KG1 (cell line): ENCODE measurements at regions not wholly inside any gene's neighbourhood (a gene's known extent, or its start where the extent isn't known, plus 50 kb on each side); places are given as distances from the start of the nearest gene placed in this dataset.
"Not testable (repeated sequence)": the region's sequence is repeated elsewhere in the genome, so short reads cannot be mapped to it uniquely, and the experiment has no call there.

Experiments
- DNase-seq: peaks from one replicate; lab custom pipeline; 2025; lab: John Stamatoyannopoulos, UW

DNA sequence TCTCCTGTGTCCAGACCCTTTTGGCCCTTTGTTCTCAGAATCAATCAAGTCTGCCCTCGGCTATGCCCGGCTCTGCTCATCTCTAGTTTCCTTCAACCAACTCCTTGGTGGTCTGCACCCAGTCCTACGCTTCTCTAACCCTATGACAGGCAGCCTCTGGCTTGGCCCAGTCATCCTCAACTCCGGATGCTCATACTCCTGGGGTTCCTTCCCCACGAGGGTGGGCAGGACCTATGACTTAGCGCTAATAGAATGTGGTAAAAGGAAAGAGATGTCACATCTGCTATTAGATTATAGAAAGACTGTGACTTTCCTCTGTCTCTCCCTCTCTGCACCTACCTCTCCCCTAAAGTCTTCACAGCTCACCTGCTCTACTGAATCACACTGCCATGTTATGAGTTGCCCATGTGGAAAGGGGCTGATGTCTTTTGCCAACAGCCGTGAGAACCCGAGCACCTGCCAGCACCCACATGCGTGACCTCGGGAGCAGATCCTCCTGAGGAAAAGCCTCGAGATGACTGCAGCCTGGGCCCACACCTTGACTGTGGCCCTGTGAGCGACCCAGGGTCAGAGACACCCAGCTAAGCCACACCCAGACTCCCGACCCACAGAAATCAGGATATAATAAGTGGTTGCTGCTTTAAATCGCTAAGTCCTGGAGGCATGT lies 334.9 kb downstream of the GADD45G start:
- DNase-seq: no peak

DNA sequence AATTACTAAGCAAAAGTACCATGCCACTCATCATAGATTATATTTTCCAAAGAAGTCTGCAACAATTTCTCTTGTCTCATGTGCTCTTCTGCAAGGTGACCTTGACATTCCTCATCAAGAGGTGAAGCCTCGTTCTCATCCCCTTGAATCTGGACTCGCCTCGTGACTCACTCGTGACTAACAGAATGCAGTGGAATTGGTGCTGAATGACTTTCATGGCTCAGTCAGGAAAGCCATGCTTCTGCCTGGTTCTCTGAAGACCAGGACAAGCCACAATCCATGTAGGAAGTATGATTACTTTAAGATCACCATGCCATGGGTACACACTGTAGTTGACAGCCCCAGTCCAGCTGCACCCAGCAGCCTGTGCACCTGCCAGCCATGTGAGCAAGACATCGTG lies 335.8 kb downstream of the GADD45G start:
- DNase-seq: no peak

DNA sequence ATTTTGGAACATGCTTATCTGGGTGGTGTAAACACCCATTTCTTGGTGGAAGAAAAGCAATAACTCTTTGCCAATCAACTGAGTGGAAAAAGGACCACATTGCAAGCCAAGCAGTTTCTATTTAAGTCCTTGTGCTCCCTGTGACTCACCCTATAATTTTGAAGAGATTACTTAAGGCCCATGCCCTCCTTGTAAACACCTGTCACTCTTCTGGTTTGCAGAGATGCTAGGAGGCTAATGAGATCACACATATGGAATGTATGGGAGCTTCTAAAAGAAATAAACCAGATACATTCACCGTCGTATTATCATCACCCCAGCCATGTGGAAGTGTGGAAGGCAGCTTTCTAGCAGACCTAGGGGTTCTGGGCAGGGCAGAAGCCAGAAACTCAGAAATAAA lies 337.1 kb downstream of the GADD45G start:
- no peak for DNase-seq

DNA sequence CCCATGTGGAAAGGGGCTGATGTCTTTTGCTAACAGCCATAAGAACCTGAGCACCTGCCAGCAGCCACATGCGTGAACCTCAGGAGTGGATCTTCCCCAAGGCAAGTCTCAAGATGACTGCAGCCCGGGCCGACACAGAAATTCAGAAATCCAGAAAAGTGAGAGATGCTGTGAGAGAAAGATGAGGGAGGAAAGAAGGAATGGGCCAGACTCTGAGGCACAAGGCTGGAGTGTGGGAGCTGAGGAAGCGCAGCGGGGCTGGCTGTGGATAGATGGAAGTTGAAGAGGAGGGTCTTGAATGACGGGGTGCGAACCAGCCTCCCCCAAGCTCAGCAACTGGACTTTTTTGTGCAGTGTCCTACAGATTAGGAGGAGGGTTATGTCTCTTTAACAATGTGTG lies 337.8 kb downstream of the GADD45G start:
- no peak for DNase-seq

DNA sequence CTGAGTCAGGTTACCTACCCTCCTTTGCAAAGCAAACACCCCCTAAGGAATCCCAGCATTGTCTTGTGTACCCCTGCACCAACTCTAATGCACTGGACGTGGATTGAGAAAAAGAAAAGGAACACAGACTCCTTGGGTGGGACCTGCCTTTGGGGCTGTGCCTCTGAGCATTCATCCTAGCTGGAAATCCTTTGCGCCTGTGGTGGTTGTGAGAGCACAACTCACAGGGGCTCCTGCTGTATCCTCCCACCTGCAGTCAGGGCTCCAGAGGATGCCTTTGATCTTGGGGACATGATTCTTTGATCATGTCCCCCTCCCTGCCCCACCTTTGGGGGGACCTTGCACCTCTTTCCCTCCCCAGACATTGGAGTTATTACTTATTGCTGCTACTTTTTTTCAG lies 338.5 kb downstream of the GADD45G start:
- DNase-seq: no peak

DNA sequence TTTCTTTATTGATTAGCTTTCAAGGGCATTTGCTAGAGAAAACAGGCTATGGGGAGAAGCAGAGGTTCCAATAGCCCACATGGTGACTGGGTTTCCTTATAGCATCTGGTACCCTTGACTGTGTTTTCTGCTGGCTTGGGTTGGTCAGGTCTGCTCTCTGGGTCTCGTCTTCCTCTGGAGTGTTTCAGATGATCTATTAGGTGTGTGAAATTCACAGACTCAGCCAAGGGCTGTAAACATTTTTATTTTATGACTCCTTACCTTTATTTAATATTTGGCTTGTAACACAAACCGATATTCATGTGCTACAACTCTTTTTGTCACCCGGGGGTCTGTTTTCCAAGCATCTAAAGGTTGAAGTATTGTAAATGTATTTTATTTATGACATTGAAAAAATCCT lies 338.9 kb downstream of the GADD45G start:
- DNase-seq: no peak

DNA sequence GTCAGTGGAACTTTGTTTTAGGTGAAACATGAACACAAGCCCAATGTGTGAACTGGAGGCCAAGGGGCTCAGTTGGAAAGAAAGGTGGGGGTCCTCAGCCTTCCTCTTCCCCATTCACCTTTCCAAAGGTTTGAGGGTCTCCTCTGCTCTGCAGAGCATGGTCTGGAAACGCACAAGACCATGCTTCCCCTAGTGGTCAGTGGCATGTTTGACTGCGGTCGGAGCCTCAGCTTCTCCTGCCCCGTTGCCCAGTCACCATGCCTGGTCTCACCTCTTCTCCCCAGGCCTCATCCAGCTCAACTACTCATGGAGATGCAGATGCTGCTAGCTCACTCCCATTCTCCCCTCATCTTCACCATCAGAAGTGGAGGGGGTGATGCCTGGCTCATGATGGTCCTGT lies 340.3 kb downstream of the GADD45G start:
- no peak for DNase-seq

DNA sequence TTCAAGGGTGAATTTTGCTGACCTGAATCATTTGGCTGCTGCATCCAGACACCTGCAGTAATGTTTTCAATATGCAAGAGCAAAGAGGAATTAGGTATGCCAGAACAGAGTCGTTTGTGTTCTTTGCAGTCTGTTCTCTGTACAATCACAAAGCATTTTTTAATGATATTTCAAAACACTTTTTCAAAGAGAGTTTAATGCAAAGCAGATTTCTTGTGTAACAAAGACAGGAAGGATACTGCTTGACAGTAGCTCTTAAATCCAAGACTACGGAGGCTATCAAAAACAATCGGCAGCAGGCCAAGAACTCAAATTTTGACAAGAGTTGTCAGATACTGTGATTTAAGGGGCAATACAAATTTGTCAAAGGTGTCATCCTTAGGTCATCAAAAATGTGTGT lies 341.9 kb downstream of the GADD45G start:
- no peak for DNase-seq

DNA sequence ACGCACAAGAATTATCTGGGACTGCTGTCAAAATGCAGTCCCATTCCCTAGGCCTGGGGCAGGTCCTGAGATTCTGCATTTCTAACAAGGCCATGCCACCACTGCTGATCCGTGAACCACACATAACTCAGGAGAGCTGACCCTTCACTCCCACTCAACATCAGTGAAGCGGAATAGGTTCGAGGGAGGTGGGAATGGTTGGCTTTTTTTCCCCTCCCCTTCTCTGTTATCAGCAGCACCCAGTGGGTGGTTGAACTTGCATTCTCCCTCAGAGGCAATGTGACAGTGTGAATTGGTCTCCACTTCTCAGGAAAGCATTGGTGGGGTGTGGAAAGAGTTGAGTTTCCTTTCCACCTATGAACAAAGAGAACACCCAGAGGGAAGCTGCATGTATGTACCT lies 344.3 kb downstream of the GADD45G start:
- no peak for DNase-seq

DNA sequence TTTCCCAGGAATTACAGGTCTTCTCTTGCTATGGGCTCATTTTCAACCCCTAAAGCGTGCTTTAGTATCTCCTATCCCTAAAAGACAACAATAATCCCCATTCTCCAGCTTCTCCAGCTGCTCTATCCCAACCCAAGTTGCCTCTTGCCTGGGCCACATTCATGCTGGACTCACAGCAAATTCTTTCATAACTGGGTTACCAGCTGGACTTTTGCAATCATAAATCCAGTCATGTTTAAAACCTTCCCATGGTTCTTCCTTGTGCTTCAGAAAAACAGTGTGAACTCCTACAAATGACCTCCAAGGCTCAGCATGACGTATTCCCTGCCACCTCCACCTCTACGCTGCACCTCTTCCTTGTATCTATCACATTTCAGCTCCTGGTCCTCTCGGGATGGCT lies 346.9 kb downstream of the GADD45G start:
- no peak for DNase-seq

DNA sequence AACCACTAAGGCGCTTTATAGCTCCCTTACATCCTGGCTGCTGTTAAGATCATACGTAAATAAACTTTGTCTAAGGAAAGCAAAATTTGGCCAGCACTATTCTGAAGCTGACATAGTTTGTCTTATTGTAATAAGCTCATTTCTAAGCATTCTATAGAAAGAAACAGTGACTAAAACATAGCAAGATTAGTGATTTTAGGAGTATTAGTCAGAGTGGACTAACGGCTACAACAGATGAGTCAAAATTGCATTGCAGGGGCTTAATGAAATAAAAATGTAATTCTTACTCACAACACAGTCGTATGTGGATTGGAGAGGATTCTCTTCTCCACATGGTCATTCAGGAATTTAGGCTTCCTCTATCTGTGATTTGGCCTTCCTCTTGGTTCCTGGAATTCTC lies 347.6 kb downstream of the GADD45G start:
- no peak for DNase-seq

DNA sequence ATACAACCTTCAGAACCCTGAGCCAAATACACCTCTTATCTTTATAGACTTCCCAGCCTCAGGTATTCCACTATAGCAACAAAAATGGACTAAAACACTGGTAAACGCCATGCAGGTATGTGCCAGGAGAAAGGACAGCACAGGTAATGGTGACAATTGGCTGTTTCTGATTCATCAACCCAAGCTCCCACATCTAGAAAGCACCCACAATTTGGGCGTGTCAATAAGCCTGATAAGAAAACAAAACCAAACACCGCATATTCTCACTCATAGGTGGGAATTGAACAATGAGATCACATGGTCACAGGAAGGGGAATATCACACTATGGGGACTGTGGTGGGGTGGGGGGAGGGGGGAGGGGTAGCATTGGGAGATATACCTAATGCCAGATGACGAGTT lies 348.5 kb downstream of the GADD45G start:
- not testable (repeated sequence) for DNase-seq

DNA sequence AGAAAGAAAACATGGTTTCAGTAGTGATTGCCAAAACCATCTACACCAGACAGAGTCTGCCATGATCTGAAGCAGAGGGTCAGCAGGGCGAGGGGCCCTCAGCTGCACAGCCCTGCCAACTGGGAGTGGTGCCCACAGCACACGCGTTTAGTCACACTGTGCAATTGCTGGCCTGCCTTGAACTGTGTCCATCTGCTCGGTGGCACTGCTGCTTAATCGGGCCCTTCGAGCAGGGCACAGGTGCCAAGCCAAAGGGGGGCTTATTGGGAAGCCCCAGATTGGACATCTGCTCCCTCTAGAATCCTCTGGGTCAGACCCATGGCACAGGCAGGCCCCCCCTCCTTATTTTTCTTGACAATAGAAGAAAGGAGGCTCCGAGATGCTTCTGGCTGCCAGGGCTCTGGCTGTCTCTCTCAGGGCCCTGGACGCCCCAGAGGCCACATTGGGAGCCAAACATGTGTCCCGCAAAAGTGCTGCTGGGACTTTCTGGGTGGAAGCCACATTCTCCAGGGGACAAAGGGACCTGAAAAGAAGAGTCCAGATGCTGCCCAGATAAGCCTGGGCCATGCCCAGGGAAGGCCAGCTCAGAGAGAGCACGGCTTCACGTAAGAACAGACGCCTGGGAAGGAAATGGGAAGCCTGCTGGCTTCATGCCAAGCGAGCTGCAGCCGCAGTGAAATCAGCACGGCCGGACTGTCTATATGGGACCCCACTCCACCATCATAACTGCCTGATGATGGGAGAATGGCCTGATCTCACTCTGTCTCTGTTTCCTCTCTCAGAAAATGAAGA lies 349.2 kb downstream of the GADD45G start:
- DNase-seq: no peak

DNA sequence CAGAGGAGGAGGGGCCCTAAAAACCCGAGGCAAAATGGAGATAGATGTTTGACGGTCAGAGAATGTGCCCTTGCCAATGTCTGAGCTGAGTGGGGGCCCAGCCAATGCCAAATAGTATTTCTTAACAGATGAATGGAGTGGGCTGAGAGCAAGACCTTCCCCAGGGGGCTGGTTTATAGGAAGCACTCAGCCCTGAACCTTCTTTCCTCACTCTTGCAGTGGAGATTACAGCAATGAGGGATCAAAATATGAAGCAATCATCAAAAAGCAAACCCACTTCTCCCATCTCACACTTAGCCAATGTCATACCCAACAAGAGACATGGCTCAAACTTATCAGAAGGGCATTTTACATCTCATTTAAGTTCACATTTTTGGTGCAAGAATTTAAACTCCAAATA lies 350.3 kb downstream of the GADD45G start:
- DNase-seq: no peak

DNA sequence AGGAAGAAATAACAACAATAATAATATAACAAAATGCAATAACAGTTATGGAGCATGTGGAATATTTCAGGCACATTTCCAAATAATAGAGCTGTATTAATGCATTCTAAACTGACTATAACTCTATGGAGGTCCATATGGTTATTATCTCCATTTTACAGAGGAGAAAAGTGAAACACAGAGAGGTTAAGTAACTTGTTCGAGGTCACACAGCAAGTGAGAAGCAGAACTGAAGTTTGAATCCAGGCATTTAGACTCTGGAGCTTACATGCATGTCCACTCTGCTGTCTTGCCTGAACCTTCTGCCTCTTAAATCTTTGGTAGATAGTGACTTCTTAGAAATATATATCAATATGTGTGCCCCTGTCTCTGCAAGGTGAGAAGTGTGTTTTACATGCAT lies 350.8 kb downstream of the GADD45G start:
- DNase-seq: no peak

DNA sequence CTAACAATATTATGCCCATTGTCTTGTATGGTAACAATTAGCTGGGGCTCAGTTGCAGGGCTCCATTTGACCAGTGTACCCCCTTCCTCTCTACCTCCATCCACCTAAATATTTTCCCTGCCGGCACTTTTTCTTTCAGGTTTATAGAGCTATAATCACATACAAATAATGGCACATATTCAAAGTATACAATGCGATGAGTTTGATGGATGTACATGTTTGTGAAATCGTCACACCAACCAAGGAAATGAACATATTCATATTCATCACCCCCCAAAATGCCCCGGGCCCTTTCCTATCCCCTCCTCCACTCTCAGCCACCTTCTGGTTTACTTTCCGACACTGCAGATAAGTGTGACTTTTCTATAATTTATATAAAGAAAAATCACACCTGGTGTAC lies 351.5 kb downstream of the GADD45G start:
- no peak for DNase-seq

DNA sequence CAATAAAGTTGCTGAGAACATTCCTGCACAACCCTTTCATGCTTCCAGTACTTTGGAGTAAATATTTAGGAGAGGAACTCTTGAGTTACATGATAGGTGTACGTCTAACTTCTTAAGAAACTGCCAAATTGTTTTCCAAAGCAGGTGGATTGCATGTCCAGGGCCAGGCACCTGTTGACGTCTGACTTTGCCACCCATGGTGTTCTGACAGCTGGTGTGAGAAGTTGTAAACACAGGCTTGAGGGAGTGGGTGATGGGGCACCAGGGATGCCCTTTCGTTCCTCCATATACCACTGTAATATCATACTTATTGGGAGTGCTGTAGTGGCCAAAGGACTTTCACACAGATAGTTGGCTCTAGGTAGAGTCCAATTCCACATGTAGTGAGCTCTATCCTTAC lies 352.1 kb downstream of the GADD45G start:
- DNase-seq: no peak

DNA sequence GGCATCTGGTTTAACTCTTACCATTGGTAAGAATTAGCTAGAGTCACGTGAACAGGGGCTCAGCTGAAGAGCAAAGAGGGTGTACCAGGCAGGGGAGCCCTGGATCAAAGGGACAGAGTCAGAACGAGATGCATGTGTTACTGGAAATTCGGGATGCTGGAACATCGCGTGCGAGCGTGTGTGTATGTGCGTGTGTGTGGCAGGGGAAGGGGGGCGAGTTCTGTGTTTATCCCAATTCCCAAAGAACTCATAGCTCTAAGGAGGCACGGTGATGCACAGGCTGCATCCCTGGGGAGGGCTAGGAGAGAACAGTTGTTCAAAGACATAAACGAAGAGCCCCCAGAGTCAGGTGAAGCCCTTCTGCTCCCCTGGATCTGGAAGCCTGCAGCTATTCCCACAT lies 353.3 kb downstream of the GADD45G start:
- no peak for DNase-seq

DNA sequence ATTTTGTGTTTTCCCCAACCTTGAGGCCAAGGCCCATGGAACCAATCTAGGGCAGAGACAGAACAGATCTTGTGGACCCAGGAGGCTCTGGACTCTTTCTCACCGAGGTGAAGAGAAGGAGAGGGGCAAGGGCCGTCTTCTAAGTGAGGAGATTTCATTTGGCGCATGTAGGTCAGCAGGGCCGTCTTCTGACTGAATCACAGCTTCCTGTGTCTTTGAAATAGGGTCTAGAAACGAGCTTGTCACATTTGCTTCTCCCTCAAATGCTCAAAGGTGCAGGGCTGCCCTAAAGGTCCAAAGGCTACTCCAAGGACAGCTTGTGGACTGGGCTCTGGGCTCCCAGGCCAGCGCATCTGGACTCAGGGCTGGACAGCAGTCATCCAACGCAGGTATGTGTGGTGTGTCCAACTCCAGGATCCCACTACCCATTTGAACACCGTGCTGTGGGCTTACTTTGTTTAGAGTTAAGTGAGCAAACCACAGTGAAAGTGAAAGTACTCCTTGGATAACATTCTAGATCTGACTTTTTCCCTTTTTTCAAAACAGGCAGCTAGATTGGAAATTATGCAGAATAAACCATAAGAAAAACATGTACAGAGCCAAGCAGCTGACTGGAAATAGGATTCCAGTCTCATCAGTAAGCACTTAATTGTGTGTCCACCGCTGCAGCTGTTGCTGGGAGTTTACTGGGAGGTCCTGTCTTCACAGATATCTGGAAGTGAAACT lies 357.0 kb downstream of the GADD45G start:
- DNase-seq: no peak

DNA sequence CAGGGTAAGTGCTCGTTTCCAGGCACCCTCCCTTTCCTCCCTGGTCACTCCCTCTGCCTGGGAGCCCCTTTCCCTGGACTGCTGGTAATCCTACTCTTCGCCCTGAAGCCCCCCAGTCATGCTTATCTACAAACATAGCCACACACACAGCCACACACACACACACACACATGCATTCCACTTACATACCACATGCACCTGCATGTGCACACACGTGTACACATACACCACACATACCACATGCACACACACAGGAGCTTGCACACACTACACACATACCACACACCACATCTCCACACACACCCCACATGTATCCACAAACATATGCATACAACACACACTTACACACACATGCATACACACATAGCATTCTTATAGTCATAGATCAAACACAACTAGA lies 358.5 kb downstream of the GADD45G start:
- no peak for DNase-seq

DNA sequence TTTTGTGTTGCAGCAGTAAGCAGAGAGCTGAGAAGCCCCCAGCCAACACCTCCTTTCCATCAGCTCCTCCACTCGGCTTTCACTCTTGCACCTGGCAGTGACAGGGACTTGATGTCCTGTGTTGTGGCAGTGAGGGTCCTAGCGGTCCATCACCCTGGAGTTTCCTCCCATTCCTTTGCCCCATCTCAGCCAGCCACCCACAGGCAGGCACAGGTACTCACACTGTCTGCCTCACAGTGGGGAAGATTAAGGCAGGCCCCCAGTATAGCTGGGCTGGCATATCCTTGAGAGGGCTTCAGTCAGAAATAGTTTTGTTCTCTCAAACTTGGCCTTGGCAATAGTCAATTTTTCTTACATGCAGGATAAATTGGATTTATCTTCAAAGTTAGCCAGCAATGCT lies 362.7 kb downstream of the GADD45G start:
- no peak for DNase-seq

DNA sequence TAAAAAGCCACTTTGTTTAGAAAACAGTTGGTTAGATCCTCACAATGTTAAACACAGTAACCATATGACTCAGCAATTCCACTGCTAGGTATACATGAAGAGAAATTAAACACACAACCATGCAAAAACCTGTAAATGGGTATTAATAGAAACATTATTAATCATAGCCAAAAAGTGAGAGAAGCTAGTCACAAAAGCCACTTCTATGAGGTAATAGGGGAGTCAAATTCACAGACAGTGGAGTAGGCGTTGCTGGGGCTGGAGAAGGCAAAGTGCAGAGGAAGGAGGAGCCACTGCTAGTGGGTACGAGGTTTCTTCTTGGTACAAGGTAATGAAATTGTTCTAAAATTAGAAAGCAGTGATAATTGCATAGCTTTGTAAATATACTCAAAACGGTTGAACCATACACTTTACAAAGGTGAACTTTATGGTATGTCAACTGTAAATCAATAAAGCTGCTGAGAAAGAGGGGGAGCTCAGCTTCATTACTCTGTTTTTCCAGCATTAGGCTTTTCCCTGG lies 364.4 kb downstream of the GADD45G start:
- DNase-seq: no peak
